ENCODE measurements at regions not wholly inside any gene's neighbourhood (a gene's known extent, or its start where the extent isn't known, plus 50 kb on each side); places are given as distances from the start of the nearest gene placed in this dataset.

DNA sequence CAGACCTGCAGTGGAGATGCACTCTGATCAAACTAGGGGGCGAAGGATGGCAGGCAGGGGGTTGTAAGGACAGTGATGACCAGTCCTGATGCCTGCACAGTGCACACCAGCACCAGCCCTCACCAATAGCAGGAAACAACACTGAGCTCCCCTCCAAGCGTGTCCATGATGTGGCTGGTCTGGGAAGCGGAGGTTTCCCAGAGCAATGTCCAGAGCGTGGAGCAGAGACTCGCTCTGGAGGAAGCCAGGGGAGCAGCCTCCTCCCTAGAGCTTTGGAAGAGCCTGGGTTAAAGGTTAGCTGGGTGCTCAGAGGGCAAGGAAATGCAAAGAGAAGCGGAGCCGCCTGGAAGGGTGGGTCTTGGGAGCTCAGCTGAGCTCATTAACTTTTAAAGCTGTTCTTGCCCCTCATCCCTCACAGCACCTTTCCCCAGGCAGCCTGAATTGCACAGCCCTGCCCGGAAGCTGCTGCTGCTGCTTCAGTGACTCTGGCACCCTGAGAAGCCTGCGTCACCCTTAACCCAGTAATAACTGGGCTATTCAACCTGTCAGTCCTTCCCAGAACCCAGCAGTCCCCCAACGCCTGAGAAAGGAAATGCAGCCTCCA, 162.2 kb upstream of the RAB4A start:
- H3K4me3 Mint-ChIP-seq: no peak overlapping the region
- no peak overlapping the region for H3K27ac Mint-ChIP-seq
- intact Hi-C loops (cut with micrococcal nuclease): no loop called here
- H3K4me1 Mint-ChIP-seq: peaks cover 4% of the 10 kb centered on the region
- no peaks in the 10 kb centered on the region for H3K36me3 Mint-ChIP-seq (ENCODE audit: low read depth)
- H3K9me3 Mint-ChIP-seq: no peaks in the 10 kb centered on the region
- DNase-seq: no peak
- H3K27me3 Mint-ChIP-seq: peaks cover 12% of the 10 kb centered on the region

DNA sequence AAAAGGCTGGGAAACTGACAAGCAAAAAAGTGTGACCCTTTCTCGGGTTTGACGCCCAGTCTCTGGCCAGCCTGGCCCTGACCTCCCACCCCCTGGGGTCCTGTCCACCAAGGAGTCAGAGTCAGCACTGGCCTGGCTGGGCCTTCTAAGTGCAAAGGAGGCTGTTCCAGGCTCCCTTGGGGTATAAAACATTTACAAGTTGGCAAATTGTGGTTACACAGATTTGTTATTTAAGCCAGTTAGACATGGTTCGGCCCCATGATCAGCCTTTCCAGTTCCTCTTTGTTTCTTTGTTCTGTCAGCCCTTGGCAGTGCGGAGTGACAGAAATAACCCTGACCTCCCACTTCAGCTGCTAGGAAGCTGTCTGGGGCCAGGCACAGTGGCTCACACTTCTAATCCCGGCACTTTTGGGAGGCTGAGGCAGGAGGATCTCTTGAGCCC, 161.6 kb upstream of the RAB4A start:
- H3K27me3 Mint-ChIP-seq: peaks cover 12% of the 10 kb centered on the region
- H3K27ac Mint-ChIP-seq: no peak overlapping the region
- intact Hi-C loops (cut with micrococcal nuclease): no loop called here
- no peaks in the 10 kb centered on the region for H3K36me3 Mint-ChIP-seq (ENCODE audit: low read depth)
- DNase-seq: no peak
- peaks cover 7% of the 10 kb centered on the region for H3K4me1 Mint-ChIP-seq
- no peak overlapping the region for H3K4me3 Mint-ChIP-seq
- no peaks in the 10 kb centered on the region for H3K9me3 Mint-ChIP-seq

DNA sequence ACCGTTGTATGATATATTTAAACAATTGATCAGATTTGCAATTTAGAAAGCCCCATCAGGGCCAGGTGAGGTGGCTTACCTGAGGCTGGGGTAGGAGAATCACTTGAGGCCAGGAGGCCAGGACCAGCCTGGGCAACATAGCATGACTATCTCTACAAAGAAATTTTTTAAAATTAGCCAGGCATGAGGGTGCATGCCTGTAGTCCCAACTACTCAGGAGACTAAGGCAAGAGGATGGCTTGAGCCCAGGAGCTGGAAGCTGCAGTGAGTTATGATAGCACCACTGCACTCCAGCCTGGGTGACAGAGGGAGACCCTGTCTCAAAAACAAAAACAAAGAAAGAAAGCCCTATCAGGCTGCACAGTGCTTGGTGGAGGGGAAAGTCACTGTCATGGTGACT, 159.9 kb upstream of the RAB4A start:
- no peak for DNase-seq
- no peak overlapping the region for H3K4me3 Mint-ChIP-seq
- no peaks in the 10 kb centered on the region for H3K9me3 Mint-ChIP-seq
- peaks cover 6% of the 10 kb centered on the region for H3K27me3 Mint-ChIP-seq
- intact Hi-C loops (cut with micrococcal nuclease): no loop called here
- no peaks in the 10 kb centered on the region for H3K36me3 Mint-ChIP-seq (ENCODE audit: low read depth)
- peaks cover 7% of the 10 kb centered on the region for H3K4me1 Mint-ChIP-seq
- H3K27ac Mint-ChIP-seq: no peak overlapping the region

DNA sequence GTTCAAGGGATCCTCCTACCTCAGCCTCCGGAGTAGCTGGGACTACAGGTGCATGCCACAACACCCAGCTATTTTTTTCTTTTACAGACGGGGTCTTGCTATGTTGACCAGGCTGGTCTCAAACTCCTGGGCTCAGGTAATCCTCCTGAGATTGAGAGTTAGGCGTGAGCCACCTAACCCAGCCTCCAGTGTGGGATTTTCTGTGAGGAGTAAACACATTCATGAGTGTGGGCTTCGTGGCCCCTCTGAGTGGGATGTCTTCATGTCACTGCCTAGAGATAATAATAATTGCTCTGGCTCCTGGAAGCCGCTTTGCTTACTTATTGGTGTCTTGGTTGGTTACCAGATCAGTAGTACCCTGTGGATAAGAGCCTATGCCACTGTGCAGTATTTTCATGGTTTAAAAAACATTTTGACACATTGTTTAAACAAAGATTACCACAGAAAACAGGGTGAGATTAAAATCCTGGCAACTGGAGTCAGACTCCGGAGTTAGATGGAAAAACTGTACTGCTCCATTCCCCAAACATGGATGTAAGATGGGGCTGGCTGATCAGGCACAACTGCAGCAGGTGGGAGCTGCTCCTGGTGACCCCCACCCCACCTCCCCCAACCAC, 159.1 kb upstream of the RAB4A start:
- Mint-ChIP-seq H3K36me3 (ENCODE audit: low read depth) (no peaks in the 10 kb centered on the region), H3K9me3 (no peaks in the 10 kb centered on the region), H3K4me3 (no peak overlapping the region), H3K4me1 (peaks cover 5% of the 10 kb centered on the region), H3K27me3 (peaks cover 6% of the 10 kb centered on the region), H3K27ac (no peak overlapping the region)
- intact Hi-C loops (cut with micrococcal nuclease): no loop called here
- no peak for DNase-seq

DNA sequence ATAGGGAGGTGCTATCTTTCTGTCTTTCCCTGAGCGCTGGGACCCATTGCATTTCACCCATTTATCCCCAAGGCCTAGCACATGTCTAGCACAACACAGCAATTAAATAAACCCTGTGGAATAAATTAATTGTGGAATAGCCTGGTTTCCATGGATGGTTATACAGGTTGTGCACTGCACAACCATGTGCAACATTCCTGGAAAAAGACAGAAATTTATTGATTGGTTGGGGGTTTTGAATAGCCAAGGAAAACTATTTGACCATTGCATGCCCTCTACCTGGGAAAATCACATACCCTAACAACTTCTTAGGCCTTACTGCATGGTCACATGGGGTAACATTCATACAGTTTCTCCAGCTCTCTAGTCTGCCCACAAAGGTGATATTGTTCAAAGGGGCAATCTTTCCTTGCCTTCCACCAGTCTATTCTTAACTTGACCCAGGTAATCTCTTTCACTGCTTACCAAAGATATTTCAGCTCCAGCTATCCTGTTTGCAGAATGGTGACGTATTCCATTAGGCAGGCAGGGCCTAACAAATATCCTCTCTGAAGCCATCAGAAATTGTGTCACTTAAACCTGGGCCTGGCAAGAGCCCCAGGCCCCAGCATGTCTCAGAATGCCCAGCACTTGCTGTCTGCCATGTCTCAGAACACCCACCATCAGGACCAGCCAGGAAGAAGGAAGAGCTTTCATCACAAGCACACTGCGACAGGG, 157.9 kb upstream of the RAB4A start:
- intact Hi-C loops (cut with micrococcal nuclease): no loop called here
- Mint-ChIP-seq H3K4me3 (no peak overlapping the region), H3K27me3 (peaks cover 6% of the 10 kb centered on the region), H3K9me3 (no peaks in the 10 kb centered on the region), H3K36me3 (ENCODE audit: low read depth) (no peaks in the 10 kb centered on the region), H3K4me1 (peaks cover 3% of the 10 kb centered on the region), H3K27ac (no peak overlapping the region)
- no peak for DNase-seq

GRCh38 chr1:229114315-229114714, 156.6 kb upstream of the RAB4A start:
- Mint-ChIP-seq H3K9me3 (no peaks in the 10 kb centered on the region), H3K4me3 (no peak overlapping the region), H3K36me3 (ENCODE audit: low read depth) (no peaks in the 10 kb centered on the region), H3K4me1 (peaks cover 3% of the 10 kb centered on the region), H3K27ac (no peak overlapping the region), H3K27me3 (peaks cover 6% of the 10 kb centered on the region)
- intact Hi-C loops (cut with micrococcal nuclease): no loop called here
- DNase-seq: no peak

- no peak for DNase-seq
- Mint-ChIP-seq H3K4me3 (no peak overlapping the region), H3K27me3 (peaks cover 6% of the 10 kb centered on the region), H3K27ac (no peak overlapping the region), H3K4me1 (peaks cover 5% of the 10 kb centered on the region), H3K9me3 (no peaks in the 10 kb centered on the region), H3K36me3 (ENCODE audit: low read depth) (no peaks in the 10 kb centered on the region)
- intact Hi-C loops (cut with micrococcal nuclease): no loop called here
These were observed 156.0 kb upstream of the RAB4A start for GRCh38 chr1:229114850-229115365.

DNA sequence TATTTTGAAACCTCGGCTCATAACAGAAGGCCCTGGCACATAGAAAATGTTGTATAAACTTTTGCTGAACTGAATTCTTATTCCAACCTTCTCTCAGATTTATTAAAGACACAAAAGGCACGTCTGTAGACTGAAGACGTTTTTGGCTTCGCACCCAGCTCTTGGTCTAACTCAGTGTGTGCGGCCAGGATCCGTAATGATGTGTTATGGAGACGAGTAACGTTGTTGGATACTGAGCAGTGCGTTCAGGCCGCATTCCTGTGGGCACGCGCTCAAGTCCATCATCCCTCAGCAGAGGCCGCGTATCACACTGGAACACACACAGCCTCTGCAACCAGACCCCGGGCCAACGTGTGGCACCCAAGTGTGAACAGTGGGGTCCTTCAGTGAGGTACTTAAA, 154.8 kb upstream of the RAB4A start:
- peaks cover 2% of the 10 kb centered on the region for H3K27me3 Mint-ChIP-seq
- intact Hi-C loops (cut with micrococcal nuclease): no loop called here
- H3K9me3 Mint-ChIP-seq: no peaks in the 10 kb centered on the region
- no peak for DNase-seq
- H3K4me3 Mint-ChIP-seq: no peak overlapping the region
- no peaks in the 10 kb centered on the region for H3K36me3 Mint-ChIP-seq (ENCODE audit: low read depth)
- no peak overlapping the region for H3K27ac Mint-ChIP-seq
- peaks cover 5% of the 10 kb centered on the region for H3K4me1 Mint-ChIP-seq

DNA sequence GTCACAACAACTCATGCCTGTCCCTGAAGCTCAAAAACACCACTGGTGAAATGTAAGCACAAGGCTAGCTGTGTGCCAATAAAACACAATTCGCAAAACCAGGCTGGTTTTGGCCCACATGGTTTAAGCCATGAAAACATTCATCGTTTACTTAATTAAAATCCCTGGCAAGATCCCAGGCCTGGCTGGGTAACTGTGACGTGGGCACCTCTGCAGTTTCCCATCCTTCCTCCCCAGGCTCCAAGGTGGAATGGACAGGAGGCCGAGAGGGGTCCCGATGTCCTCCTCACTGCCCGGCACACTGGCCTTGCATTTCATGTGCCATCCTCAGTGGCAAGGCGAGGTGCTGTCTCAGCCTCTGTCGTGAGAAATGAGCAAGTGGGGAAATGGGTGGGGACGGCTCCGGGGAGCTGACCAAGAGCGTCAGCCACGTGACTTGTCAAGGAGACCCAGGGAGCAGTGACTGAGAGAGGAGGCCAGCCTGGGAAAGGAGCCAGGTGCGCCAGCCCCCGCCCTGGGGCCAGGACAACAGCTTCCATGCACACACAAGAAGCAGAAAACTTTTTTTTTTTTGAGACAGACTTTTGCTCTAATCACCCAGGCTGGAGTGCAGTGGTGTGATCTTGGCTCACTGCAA, 153.1 kb upstream of the RAB4A start:
- intact Hi-C loops (cut with micrococcal nuclease): no loop called here
- H3K27me3 Mint-ChIP-seq: peaks cover 3% of the 10 kb centered on the region

DNA sequence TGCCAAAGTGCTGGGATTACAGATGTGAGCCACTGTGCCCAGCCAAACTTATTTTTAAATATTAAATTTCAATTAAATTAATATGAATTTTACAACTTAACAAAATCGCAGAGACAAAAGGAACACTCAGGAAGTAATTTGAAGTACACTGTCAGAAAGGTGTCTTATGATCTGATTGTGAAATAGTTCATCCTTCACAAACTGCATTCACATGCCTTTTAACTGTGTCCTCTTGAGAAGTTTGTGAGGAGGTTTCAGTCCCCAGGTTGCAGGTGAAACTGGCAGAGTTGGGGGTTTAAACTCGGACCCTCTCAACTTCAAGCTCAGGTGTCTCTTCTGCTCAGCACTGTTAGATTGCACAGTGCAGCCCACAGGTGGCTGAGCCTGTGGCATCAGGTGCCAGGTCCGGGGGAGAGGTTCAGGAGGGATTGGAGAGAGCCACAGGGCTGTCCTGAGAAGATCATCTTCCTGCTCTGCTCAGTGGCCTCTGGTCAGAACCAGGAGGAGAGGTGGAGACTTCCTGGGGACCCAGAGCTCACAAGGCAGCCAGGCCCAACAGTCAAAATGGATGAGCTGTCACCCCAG, 152.3 kb upstream of the RAB4A start:
- Mint-ChIP-seq H3K4me3 (no peak overlapping the region), H3K9me3 (no peaks in the 10 kb centered on the region), H3K27ac (no peak overlapping the region), H3K36me3 (ENCODE audit: low read depth) (no peaks in the 10 kb centered on the region), H3K27me3 (peaks cover 6% of the 10 kb centered on the region), H3K4me1 (peaks cover 5% of the 10 kb centered on the region)
- intact Hi-C loops (cut with micrococcal nuclease): no loop called here
- no peak for DNase-seq

More for the DNA sequence above, 153.1 kb upstream of the RAB4A start:
- Mint-ChIP-seq H3K4me1 (peaks cover 5% of the 10 kb centered on the region), H3K9me3 (no peaks in the 10 kb centered on the region), H3K36me3 (ENCODE audit: low read depth) (no peaks in the 10 kb centered on the region), H3K4me3 (no peak overlapping the region), H3K27ac (no peak overlapping the region)
- no peak for DNase-seq

DNA sequence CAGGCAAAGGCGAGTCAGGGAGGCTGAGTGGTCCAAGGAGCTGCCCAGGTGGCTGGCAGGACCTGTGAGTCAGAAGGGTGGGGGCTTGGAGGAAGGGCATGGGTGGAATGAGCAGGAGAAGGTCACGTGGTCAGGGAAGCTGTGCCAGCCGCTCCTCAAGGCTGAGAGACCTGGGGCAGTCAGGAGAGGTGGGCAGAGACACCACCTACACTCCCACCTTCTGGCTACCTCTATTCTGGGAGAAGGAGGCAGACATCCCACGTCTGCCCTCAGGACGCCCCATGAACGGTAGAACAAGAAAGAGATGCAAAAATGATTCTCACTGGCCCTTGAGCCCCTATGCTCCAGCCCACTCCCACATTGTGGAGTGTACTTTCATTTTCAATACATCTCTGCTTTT, 151.8 kb upstream of the RAB4A start:
- H3K27ac Mint-ChIP-seq: no peak overlapping the region
- peaks cover 7% of the 10 kb centered on the region for H3K27me3 Mint-ChIP-seq
- H3K9me3 Mint-ChIP-seq: no peaks in the 10 kb centered on the region
- intact Hi-C loops (cut with micrococcal nuclease): no loop called here
- H3K4me3 Mint-ChIP-seq: no peak overlapping the region
- H3K36me3 Mint-ChIP-seq (ENCODE audit: low read depth): no peaks in the 10 kb centered on the region
- no peak for DNase-seq
- H3K4me1 Mint-ChIP-seq: peaks cover 4% of the 10 kb centered on the region

DNA sequence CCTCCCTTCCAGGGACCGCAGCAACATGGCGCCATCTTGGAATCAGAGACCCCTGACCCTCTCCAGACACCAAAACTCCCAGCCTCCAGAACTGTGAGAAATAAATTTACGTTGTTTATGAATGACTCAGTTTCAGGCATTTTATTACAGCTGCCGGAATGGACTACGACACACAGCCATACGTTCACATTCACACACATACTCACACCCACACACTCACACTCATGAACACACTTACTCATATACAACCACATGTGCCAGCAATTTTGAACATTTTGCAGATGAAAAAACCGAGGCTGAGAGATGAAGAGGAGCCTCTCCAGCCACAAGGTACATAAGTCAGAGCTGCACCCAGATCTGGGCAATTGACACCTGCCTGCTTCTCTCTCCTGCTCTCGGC, 151.0 kb upstream of the RAB4A start:
- H3K4me3 Mint-ChIP-seq: no peak overlapping the region

GRCh38 chr1:229121845-229122436, 149.0 kb upstream of the RAB4A start:
- Mint-ChIP-seq H3K4me1 (peaks cover 5% of the 10 kb centered on the region), H3K9me3 (no peaks in the 10 kb centered on the region), H3K27me3 (peaks cover 23% of the 10 kb centered on the region), H3K36me3 (ENCODE audit: low read depth) (no peaks in the 10 kb centered on the region), H3K4me3 (no peak overlapping the region), H3K27ac (no peak overlapping the region)
- no peak for DNase-seq
- intact Hi-C loops (cut with micrococcal nuclease): no loop called here

More for the DNA sequence above, 151.0 kb upstream of the RAB4A start:
- no peaks in the 10 kb centered on the region for H3K36me3 Mint-ChIP-seq (ENCODE audit: low read depth)
- no peak overlapping the region for H3K27ac Mint-ChIP-seq
- DNase-seq: no peak
- H3K9me3 Mint-ChIP-seq: no peaks in the 10 kb centered on the region
- intact Hi-C loops (cut with micrococcal nuclease): no loop called here
- H3K4me1 Mint-ChIP-seq: peaks cover 2% of the 10 kb centered on the region
- peaks cover 14% of the 10 kb centered on the region for H3K27me3 Mint-ChIP-seq

Data from activated CD4-positive, alpha-beta T cell treated with anti-CD3 and anti-CD28 coated beads, Interleukin-2, amount 10 ng/mL, durations not matched to agents 24 days and 14 days (primary cell).